Aorta (tissue), 5 donors: ENCODE measurements at regions not wholly inside any gene's neighbourhood (a gene's known extent, or its start where the extent isn't known, plus 50 kb on each side); places are given as distances from the start of the nearest gene placed in this dataset.

Experiments used
- ATAC-seq: fragments of 200-7000 bp; cut with Tn5 transposase; one replicate; pipeline ENCODE4 v1.9.1; 2022; ENCODE audit warnings: moderate library complexity; ENCODE audit not compliant: low FRiP score
- DNase-seq, 2 donors: peaks; one replicate each; pipeline ENCODE4 v3.0.0-alpha.2; 2020
- H3K27ac ChIP-seq, 2 donors: one replicate each; pipeline ENCODE4 v1.5.1; 2013; ENCODE audit warnings: low read length in 2 of 2, mild to moderate bottlenecking in 2 of 2, moderate library complexity in 2 of 2, control low read depth in 1 of 2, inconsistent platforms in 1 of 2, low read depth in 1 of 2
- H3K27me3 ChIP-seq, 2 donors: one replicate each; pipeline ENCODE4 v1.6.1; 2013; ENCODE audit warnings: control low read depth in 1 of 2, low read length in 1 of 2, mild to moderate bottlenecking in 1 of 2, moderate library complexity in 1 of 2; ENCODE audit not compliant: insufficient read depth in 2 of 2, control insufficient read depth in 1 of 2
- H3K36me3 ChIP-seq, 2 donors: one replicate each; pipeline ENCODE4 v1.6.1; 2013; ENCODE audit warnings: control low read depth in 1 of 2, low read length in 1 of 2, mild to moderate bottlenecking in 1 of 2; ENCODE audit not compliant: insufficient read depth in 2 of 2, control insufficient read depth in 1 of 2
- H3K4me1 ChIP-seq, 2 donors: one replicate each; pipeline ENCODE4 v1.6.1; 2013; ENCODE audit warnings: low read length in 2 of 2, control low read depth in 1 of 2, mild to moderate bottlenecking in 1 of 2, moderate library complexity in 1 of 2; ENCODE audit not compliant: insufficient read depth in 2 of 2, control insufficient read depth in 1 of 2
- H3K4me3 ChIP-seq, 2 donors: one replicate each; pipeline ENCODE4 v1.5.1; 2013; ENCODE audit warnings: low read length in 2 of 2, control low read depth in 1 of 2, mild to moderate bottlenecking in 1 of 2
- H3K9me3 ChIP-seq: one replicate; pipeline ENCODE4 v1.6.1; 2013; ENCODE audit warnings: mild to moderate bottlenecking, low read length; ENCODE audit not compliant: control insufficient read depth
- WGBS, 2 donors: extraction: QIAGEN DNeasy Blood & Tissue Kit; methylation state at CpG; one replicate each; pipeline ENCODE4 v1.1.7; 2013; 5-methylcytosine and 5-hydroxymethylcytosine counted together
- intact Hi-C, 2 donors: fragments of 100-400 bp; cut with DNase I; formaldehyde crosslinking; loops; one replicate each; pipeline versions ENCODE4 v1.14.2 to v1.15.0; 2022
- donor health status: healthy with polysubstance abuse.
- donor health status: Bipolar disorder and iron deficiency.
- donor health status: DM: no; HTN: no; CAD: no.
- donor health status: DM: no; HTN: no; CAD: no.
- donor health status: DM: yes; HTN: yes; CAD: no.

GRCh38 chr2:200089040-200089755, 133.8 kb downstream of the MAIP1 start:
- intact Hi-C loops = no loop called here
- H3K27me3 ChIP-seq = no peaks in the 10 kb centered on the region
- DNase-seq (no peak), ATAC-seq (no peak)
- no peak overlapping the region for H3K4me3 ChIP-seq
- no peak overlapping the region for H3K27ac ChIP-seq
- no peaks in the 10 kb centered on the region for H3K9me3 ChIP-seq
- no peaks in the 10 kb centered on the region for H3K36me3 ChIP-seq
- no peaks in the 10 kb centered on the region for H3K4me1 ChIP-seq
- WGBS, 2 donors = 70 to 77% methylated on average over 6 of the region's 6 CpGs

GRCh38 chr2:200089756-200090109, 134.4 kb downstream of the MAIP1 start:
- H3K9me3 ChIP-seq = no peaks in the 10 kb centered on the region
- no peak for DNase-seq
- no peaks in the 10 kb centered on the region for H3K27me3 ChIP-seq
- no peak overlapping the region for H3K27ac ChIP-seq
- no peaks in the 10 kb centered on the region for H3K4me1 ChIP-seq
- no peak for ATAC-seq
- intact Hi-C loops = no loop called here
- no peaks in the 10 kb centered on the region for H3K36me3 ChIP-seq
- H3K4me3 ChIP-seq = no peak overlapping the region
- WGBS, 2 donors = 70 to 84% methylated on average over 6 of the region's 6 CpGs

DNA sequence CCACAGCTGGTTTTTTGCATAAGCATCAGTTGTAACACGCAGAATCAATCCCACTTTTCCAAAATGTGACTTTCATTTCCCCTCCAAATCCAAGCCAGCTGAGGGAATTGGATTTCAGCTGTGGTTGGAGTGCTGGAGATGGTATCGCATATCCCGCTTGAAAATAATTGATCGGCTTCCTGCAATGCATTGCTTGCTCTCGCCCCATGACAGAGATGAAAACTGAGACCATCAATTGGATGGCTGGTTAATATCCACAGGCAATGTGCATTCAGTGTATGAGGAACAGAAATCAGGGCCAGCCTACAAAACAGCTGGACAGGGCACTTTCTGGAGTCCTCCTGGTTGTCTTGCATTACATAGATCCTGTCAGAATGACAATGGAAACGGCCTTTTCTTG, 135.3 kb downstream of the MAIP1 start:
- Histone ChIP-seq H3K4me1 (no peaks in the 10 kb centered on the region), H3K4me3 (no peak overlapping the region), H3K36me3 (no peaks in the 10 kb centered on the region), H3K27me3 (no peaks in the 10 kb centered on the region), H3K27ac (no peak overlapping the region), H3K9me3 (no peaks in the 10 kb centered on the region)
- no peak for ATAC-seq
- no peak for DNase-seq
- 94% methylated on average over 6 of the region's 6 CpGs for WGBS, 2 donors
- intact Hi-C loops = no loop called here

GRCh38 chr2:200091126-200091525, 135.7 kb downstream of the MAIP1 start:
- H3K4me3 ChIP-seq = no peak overlapping the region
- H3K27ac ChIP-seq = no peak overlapping the region
- intact Hi-C loops = no loop called here
- no peaks in the 10 kb centered on the region for H3K36me3 ChIP-seq
- no peaks in the 10 kb centered on the region for H3K4me1 ChIP-seq
- ATAC-seq = no peak
- H3K27me3 ChIP-seq = no peaks in the 10 kb centered on the region
- WGBS, 2 donors = 84 to 86% methylated on average over 2 of the region's 2 CpGs
- DNase-seq = no peak
- no peaks in the 10 kb centered on the region for H3K9me3 ChIP-seq

- Histone ChIP-seq H3K4me3 (no peak overlapping the region), H3K27me3 (no peaks in the 10 kb centered on the region), H3K36me3 (no peaks in the 10 kb centered on the region), H3K27ac (no peak overlapping the region), H3K4me1 (no peaks in the 10 kb centered on the region), H3K9me3 (no peaks in the 10 kb centered on the region)
- intact Hi-C loops = no loop called here
- no peak for DNase-seq
- no peak for ATAC-seq
- WGBS, 2 donors = 61% methylated on average over 2 of the region's 2 CpGs
Measured at GRCh38 chr2:200092235-200092634, 136.9 kb downstream of the MAIP1 start.

GRCh38 chr2:200095436-200095835, 140.1 kb downstream of the MAIP1 start:
- DNase-seq (no peak), ATAC-seq (no peak)
- intact Hi-C loops = no loop called here
- H3K27me3 ChIP-seq = no peaks in the 10 kb centered on the region
- no peak overlapping the region for H3K4me3 ChIP-seq
- no peaks in the 10 kb centered on the region for H3K36me3 ChIP-seq
- WGBS, 2 donors = 89 to 93% methylated on average over 3 of the region's 3 CpGs
- no peaks in the 10 kb centered on the region for H3K4me1 ChIP-seq
- no peaks in the 10 kb centered on the region for H3K9me3 ChIP-seq
- H3K27ac ChIP-seq = no peak overlapping the region

DNA sequence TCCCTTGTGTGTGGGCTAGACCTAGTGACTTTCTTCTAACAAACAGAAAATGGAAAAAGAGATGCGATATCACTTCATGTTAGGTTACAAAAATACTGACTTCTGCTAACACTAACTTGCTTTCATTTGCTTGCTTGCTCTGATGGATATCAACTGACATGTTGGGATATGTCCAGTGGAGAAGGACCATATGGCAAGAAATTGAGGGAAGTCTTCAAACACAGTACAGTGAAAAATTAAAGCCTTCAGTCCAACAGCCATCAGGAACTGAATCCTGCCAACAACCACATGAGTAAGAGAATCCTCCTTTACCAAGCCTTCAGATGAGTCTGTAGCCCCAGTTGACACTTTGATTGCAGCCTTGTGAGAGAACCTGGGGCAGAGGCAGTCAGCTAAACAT, 143.9 kb downstream of the MAIP1 start:
- Histone ChIP-seq H3K27ac (no peak overlapping the region), H3K27me3 (no peaks in the 10 kb centered on the region), H3K9me3 (no peaks in the 10 kb centered on the region), H3K4me3 (no peak overlapping the region), H3K36me3 (no peaks in the 10 kb centered on the region), H3K4me1 (no peaks in the 10 kb centered on the region)
- intact Hi-C loops = no loop called here
- ATAC-seq (no peak), DNase-seq (no peak)
- WGBS, 2 donors = 93 to 100% methylated on average over 1 of the region's 1 CpG

DNA sequence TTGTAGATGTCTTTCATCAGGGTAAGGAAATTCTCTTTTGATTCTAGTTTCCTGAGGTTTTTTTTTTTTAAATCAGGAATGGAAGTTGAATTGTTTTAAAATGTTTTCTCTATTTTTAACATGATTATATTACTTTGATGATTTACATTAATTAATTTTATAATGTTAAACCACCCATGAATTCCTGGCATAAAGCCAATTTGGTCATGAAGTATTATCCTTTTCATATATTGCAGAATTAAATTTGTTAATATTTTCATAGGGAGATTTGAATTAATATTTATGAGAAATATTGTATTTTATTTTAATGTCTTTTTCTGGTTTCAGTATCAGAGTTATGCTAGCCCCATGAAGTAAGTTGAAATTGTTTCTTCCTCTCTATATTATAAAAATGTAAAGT, 144.6 kb downstream of the MAIP1 start:
- Histone ChIP-seq H3K4me1 (no peaks in the 10 kb centered on the region), H3K4me3 (no peak overlapping the region), H3K27ac (no peak overlapping the region), H3K27me3 (no peaks in the 10 kb centered on the region), H3K36me3 (no peaks in the 10 kb centered on the region), H3K9me3 (no peaks in the 10 kb centered on the region)
- ATAC-seq = no peak
- no peak for DNase-seq
- intact Hi-C loops = no loop called here

DNA sequence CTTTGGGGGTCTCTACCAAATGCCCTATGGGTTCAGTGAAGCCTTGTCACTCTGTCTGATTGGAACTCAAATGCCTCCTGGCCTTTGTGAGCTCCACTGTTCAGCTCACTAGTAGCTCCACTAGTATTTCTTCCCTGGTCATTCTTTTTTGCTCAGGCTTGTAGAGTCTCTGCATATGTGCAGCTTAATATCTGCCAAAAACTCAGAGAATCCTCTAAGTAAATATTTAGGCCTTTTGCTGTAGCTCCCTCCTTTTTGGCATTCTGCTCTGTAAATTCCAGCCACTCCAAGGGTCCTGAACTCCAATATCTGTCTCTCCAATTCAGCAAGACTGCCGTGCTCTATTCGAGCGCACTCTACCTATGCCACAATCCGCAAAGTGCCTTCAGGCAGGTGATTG, 146.5 kb downstream of the MAIP1 start:
- Histone ChIP-seq H3K9me3 (no peaks in the 10 kb centered on the region), H3K4me1 (no peaks in the 10 kb centered on the region), H3K36me3 (no peaks in the 10 kb centered on the region), H3K27me3 (no peaks in the 10 kb centered on the region), H3K4me3 (no peak overlapping the region), H3K27ac (no peak overlapping the region)
- intact Hi-C loops = no loop called here
- ATAC-seq = no peak
- DNase-seq = no peak
- 87 to 88% methylated on average over 4 of the region's 4 CpGs for WGBS, 2 donors
